Cardiac fibroblast (primary cell): ENCODE measurements at regions not wholly inside any gene's neighbourhood (a gene's known extent, or its start where the extent isn't known, plus 50 kb on each side); places are given as distances from the start of the nearest gene placed in this dataset.

Experiments used
- DNase-seq, 2 donors: peaks; one replicate each; pipeline versions ENCODE4 v3.0.0 to v3.0.0-alpha.2; 2010; ENCODE audit warnings: low read depth in 2 of 2
- H3K4me3 ChIP-seq, 2 donors: replicated peaks in 1 of 2; 1 replicate in 1 of 2; 2 replicates in 1 of 2; pipeline ENCODE4 v1.5.1; 2011; ENCODE audit warnings: low read depth in 2 of 2, low read length in 2 of 2, mild to moderate bottlenecking in 2 of 2, moderate library complexity in 1 of 2
- CTCF ChIP-seq: IDR thresholded peaks from one replicate; pipeline ENCODE4 v1.5.1; 2011; ENCODE audit warnings: low read depth, mild to moderate bottlenecking, low read length, inconsistent platforms

- no peak for TF ChIP-seq CTCF
- H3K4me3 ChIP-seq, result no peak overlapping the region
- DNase-seq, result peak; percentile 4 to 62
These were observed 146.9 kb upstream of the UFM1 start for GRCh38 chr13:38202740-38203139.

GRCh38 chr13:38191016-38191415 is 158.6 kb upstream of the UFM1 start:
- no peak for TF ChIP-seq CTCF
- DNase-seq, result no peak
- no peak overlapping the region for H3K4me3 ChIP-seq

GRCh38 chr13:38180670-38181069 is 169.0 kb upstream of the UFM1 start:
- DNase-seq, result no peak
- TF ChIP-seq CTCF, result no peak

GRCh38 chr13:38180126-38180525 is 169.5 kb upstream of the UFM1 start:
- peak; percentile 50 to 90 for DNase-seq
- no peak for TF ChIP-seq CTCF

More at GRCh38 chr13:38180670-38181069, 169.0 kb upstream of the UFM1 start:
- H3K4me3 ChIP-seq, result peak overlapping the region in 1 of 2 donors; percentile 1

GRCh38 chr13:38176664-38177063 is 173.0 kb upstream of the UFM1 start:
- no peak for TF ChIP-seq CTCF
- no peak for DNase-seq
- H3K4me3 ChIP-seq, result no peak overlapping the region

More at GRCh38 chr13:38180126-38180525, 169.5 kb upstream of the UFM1 start:
- H3K4me3 ChIP-seq, result no peak overlapping the region

GRCh38 chr13:38173403-38173802 is 176.2 kb upstream of the UFM1 start:
- no peak for DNase-seq
- TF ChIP-seq CTCF, result no peak
- no peak overlapping the region for H3K4me3 ChIP-seq

- TF ChIP-seq CTCF, result no peak
- DNase-seq, result no peak
These were observed 182.4 kb upstream of the UFM1 start for GRCh38 chr13:38167164-38167822.

More at GRCh38 chr13:38167164-38167822, 182.4 kb upstream of the UFM1 start:
- no peak overlapping the region for H3K4me3 ChIP-seq
